ENCODE measurements at regions not wholly inside any gene's neighbourhood (a gene's known extent, or its start where the extent isn't known, plus 50 kb on each side); places are given as distances from the start of the nearest gene placed in this dataset.

DNA sequence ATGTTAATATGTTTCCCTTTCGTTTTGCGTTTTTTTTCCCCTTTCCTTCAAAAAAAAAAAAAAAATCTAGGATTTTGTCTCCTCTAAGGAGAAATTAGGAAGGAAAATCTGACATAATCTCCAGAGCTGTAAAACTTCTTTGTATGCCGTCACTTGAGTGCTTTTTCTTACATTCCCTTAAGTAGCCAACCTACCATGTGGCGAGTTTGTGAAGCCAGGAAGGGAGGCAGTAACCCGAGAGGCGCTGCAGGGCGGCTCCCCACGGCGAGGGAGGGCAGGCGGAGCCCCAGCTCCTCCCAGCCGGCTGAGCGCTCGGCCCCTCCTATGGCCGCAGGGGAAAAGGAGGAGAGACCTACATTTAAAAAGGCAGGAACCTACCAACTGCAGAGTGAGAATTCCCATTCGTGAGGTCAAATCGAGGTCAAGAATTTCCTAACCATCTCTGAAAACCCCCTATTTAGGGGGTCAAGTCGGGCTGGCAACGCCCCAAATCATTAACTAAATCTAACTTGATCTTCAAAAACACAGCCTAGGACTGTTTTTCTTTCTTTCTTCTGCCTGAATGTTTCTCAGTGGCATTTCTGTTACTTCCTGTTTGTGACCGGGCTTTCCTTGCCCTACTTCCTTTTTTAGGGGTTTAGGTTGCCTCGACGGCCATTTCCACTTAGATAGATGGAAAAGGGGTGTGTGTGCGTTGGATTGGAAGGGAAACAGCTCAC lies 345.1 kb upstream of the KLF3 start:
- peak overlapping the region; percentile 21 to 67 (median 33) for H3K4me3 ChIP-seq
- WGBS, 5 donors, result 0 to 1% (median 1%) methylated on average over 18 to 22 of the region's 22 CpGs
- intact Hi-C loops (cut with DNase I; ENCODE audit: low total_unique reads), result loop anchor here (10.0 kb wide), 1 partner anchor 134 kb away; no protein-coding TSS in a partner anchor

DNA sequence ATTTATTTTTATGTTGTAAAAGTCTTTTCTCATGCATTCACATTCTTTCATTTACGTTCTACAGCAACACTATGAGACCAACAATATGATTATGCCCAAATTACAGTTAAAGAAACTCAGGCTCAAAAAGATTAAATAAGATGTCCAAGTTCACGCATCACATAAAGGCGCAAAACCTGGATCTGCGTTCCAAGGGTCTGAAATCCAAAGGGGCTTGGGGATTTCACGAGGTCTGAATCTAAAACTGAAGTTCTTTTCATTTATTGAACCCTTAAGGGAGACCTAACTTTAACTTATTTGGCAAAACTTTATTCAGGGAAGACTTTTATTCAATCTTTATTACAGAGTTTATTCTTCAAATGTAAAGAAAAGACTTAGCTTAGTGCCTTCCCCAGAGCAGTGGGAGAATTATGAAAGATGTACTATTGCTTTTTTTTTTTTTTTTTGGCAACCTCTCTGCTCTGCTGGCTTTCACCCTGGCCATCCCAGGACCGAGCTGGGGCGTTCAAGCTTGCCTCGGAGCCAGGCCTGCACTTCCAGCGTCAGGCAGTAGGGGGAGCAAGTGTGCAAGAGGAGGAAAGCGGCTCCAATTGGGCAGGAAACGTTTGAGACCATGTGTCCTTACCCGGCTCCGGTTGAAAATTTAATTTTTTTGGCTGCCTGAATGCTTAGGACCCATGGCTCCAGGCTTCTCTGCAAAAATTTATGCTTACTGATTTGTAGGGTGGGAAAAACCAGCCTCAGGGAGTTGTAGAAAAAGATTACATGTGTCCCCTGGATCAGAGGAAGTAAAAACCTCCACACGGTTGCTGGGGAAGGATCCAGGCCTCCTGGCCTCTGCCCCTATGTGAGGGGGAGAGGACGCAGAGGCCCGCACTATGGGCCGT lies 344.3 kb upstream of the KLF3 start:
- Histone ChIP-seq H3K27ac (peak overlapping the region; percentile 79 to 95 (median 92)), H3K4me1 (peaks cover 18 to 39% (median 23%) of the 10 kb centered on the region in 6 donors), H3K9me3 (peaks cover 0 to under 1% (median 0%) of the 10 kb centered on the region in 8 donors), H3K27me3 (replicated peaks in 1 of 7) (no peaks in the 10 kb centered on the region), H3K4me3 (peak overlapping the region in 6 of 8 donors; percentile 32 to 67 (median 36)), H3K36me3 (no peaks in the 10 kb centered on the region)
- TF ChIP-seq POLR2A (IDR thresholded peaks at IDR 0.05) (no peak), POLR2AphosphoS5 (IDR thresholded peaks at IDR 0.05) (peak; percentile 58 to 75 (median 75))
- TF ChIP-seq, protein P1, sequence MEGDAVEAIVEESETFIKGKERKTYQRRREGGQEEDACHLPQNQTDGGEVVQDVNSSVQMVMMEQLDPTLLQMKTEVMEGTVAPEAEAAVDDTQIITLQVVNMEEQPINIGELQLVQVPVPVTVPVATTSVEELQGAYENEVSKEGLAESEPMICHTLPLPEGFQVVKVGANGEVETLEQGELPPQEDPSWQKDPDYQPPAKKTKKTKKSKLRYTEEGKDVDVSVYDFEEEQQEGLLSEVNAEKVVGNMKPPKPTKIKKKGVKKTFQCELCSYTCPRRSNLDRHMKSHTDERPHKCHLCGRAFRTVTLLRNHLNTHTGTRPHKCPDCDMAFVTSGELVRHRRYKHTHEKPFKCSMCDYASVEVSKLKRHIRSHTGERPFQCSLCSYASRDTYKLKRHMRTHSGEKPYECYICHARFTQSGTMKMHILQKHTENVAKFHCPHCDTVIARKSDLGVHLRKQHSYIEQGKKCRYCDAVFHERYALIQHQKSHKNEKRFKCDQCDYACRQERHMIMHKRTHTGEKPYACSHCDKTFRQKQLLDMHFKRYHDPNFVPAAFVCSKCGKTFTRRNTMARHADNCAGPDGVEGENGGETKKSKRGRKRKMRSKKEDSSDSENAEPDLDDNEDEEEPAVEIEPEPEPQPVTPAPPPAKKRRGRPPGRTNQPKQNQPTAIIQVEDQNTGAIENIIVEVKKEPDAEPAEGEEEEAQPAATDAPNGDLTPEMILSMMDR (IDR thresholded peaks at IDR 0.05 in 8 of 11, conservative IDR thresholded peaks at IDR 0.05 in 3 of 11), result peak; percentile 97 to 99 (median 99)
- peak; percentile 97 for DNase-seq
- intact Hi-C loops (cut with DNase I; ENCODE audit: low total_unique reads), result loop anchor here (5.0 to 10.0 kb wide), 3 partner anchors 135 to 405 kb away; no protein-coding TSS in a partner anchor
- WGBS, 5 donors, result 20 to 31% (median 23%) methylated on average over 17 of the region's 17 CpGs

More for the DNA sequence above, 345.1 kb upstream of the KLF3 start:
- Histone ChIP-seq H3K9me3 (no peaks in the 10 kb centered on the region), H3K27me3 (replicated peaks in 1 of 7) (no peaks in the 10 kb centered on the region), H3K4me1 (peaks cover 18 to 42% (median 23%) of the 10 kb centered on the region in 6 donors), H3K36me3 (no peaks in the 10 kb centered on the region), H3K27ac (peak overlapping the region; percentile 79 to 95 (median 92))
- peak; percentile 95 for DNase-seq
- TF ChIP-seq POLR2A (IDR thresholded peaks at IDR 0.05) (no peak), POLR2AphosphoS5 (IDR thresholded peaks at IDR 0.05) (peak; percentile 80 to 87 (median 86))
- TF ChIP-seq, protein P1 (IDR thresholded peaks at IDR 0.05 in 8 of 11, conservative IDR thresholded peaks at IDR 0.05 in 3 of 11), result peak in 5 of 11 experiments; percentile 8 to 49 (median 16)

DNA sequence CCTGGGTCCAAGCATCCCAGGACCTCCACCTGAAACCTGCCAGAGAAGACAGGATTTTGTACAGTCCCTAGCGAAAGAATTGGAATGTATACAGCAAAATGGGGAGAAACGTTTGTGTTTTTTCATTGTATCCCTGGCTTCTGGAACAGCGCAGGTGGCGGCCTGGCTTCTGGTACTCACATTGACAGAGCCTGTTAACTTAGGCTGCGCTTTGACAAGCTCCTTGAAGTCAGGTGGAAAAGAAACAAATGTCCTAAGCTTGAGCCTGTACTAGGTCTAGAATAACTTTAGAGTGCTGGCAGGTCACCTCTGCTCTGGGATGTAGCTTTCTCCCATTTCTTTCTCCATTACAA lies 343.7 kb upstream of the KLF3 start:
- H3K9me3 ChIP-seq, result peaks cover 0 to 6% (median 0%) of the 10 kb centered on the region in 8 donors
- no peaks in the 10 kb centered on the region for H3K36me3 ChIP-seq
- peak overlapping the region in 7 of 8 donors; percentile 89 to 95 (median 92) for H3K27ac ChIP-seq
- TF ChIP-seq POLR2AphosphoS5 (IDR thresholded peaks at IDR 0.05), result no peak
- TF ChIP-seq, protein P1 (IDR thresholded peaks at IDR 0.05 in 8 of 11, conservative IDR thresholded peaks at IDR 0.05 in 3 of 11), result no peak
- no peak for TF ChIP-seq POLR2A (IDR thresholded peaks at IDR 0.05)
- WGBS, 5 donors, result 87 to 92% (median 91%) methylated on average over 5 of the region's 5 CpGs
- H3K4me1 ChIP-seq, result peaks cover 18 to 39% (median 23%) of the 10 kb centered on the region in 6 donors
- intact Hi-C loops (cut with DNase I; ENCODE audit: low total_unique reads), result loop anchor here (5.0 to 10.0 kb wide), 2 partner anchors 357 to 404 kb away; no protein-coding TSS in a partner anchor
- no peaks in the 10 kb centered on the region for H3K27me3 ChIP-seq (replicated peaks in 1 of 7)
- peak overlapping the region in 1 of 8 donors; percentile 67 for H3K4me3 ChIP-seq
- DNase-seq, result no peak

Measured in spleen (tissue), 11 donors.